HL-60 (cell line): ENCODE measurements at regions not wholly inside any gene's neighbourhood (a gene's known extent, or its start where the extent isn't known, plus 50 kb on each side); places are given as distances from the start of the nearest gene placed in this dataset.

Experiments used
- TF ChIP-seq, protein P1 (sequence below): IDR thresholded peaks from one replicate; pipeline ENCODE4 v1.5.1; 2011; ENCODE audit warnings: low read length, control low read depth, inconsistent platforms; ENCODE audit not compliant: insufficient read depth
- TF ChIP-seq, protein P2 (sequence below): IDR thresholded peaks from 2 replicates; pipeline ENCODE4 v1.6.1; 2012; ENCODE audit warnings: low read depth; ENCODE audit not compliant: insufficient replicate concordance

DNA sequence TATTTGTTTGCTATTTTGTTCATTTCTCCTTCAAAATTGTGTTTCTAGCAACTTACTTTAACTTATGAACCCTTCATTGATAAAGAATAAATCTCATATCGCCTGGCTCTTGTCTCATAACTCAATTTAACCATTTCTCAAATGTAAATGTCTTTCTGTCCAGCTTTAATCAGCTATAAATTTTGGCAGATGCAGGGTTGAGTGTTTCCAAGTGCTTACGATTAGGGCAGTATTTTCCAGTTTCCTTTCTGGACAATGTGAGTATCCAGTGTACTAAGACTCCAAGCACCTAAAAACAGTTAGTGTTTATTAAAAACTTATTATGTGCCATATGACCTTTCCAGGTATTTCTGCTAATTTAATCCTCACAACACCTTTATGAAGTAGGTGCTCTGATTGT is 218.6 kb upstream of the GK2 start:
- TF ChIP-seq, protein P1, sequence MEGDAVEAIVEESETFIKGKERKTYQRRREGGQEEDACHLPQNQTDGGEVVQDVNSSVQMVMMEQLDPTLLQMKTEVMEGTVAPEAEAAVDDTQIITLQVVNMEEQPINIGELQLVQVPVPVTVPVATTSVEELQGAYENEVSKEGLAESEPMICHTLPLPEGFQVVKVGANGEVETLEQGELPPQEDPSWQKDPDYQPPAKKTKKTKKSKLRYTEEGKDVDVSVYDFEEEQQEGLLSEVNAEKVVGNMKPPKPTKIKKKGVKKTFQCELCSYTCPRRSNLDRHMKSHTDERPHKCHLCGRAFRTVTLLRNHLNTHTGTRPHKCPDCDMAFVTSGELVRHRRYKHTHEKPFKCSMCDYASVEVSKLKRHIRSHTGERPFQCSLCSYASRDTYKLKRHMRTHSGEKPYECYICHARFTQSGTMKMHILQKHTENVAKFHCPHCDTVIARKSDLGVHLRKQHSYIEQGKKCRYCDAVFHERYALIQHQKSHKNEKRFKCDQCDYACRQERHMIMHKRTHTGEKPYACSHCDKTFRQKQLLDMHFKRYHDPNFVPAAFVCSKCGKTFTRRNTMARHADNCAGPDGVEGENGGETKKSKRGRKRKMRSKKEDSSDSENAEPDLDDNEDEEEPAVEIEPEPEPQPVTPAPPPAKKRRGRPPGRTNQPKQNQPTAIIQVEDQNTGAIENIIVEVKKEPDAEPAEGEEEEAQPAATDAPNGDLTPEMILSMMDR = no peak
- TF ChIP-seq, protein P2, sequence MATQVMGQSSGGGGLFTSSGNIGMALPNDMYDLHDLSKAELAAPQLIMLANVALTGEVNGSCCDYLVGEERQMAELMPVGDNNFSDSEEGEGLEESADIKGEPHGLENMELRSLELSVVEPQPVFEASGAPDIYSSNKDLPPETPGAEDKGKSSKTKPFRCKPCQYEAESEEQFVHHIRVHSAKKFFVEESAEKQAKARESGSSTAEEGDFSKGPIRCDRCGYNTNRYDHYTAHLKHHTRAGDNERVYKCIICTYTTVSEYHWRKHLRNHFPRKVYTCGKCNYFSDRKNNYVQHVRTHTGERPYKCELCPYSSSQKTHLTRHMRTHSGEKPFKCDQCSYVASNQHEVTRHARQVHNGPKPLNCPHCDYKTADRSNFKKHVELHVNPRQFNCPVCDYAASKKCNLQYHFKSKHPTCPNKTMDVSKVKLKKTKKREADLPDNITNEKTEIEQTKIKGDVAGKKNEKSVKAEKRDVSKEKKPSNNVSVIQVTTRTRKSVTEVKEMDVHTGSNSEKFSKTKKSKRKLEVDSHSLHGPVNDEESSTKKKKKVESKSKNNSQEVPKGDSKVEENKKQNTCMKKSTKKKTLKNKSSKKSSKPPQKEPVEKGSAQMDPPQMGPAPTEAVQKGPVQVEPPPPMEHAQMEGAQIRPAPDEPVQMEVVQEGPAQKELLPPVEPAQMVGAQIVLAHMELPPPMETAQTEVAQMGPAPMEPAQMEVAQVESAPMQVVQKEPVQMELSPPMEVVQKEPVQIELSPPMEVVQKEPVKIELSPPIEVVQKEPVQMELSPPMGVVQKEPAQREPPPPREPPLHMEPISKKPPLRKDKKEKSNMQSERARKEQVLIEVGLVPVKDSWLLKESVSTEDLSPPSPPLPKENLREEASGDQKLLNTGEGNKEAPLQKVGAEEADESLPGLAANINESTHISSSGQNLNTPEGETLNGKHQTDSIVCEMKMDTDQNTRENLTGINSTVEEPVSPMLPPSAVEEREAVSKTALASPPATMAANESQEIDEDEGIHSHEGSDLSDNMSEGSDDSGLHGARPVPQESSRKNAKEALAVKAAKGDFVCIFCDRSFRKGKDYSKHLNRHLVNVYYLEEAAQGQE = no peak
